Upper lobe of left lung (tissue), 4 donors: ENCODE measurements at regions not wholly inside any gene's neighbourhood (a gene's known extent, or its start where the extent isn't known, plus 50 kb on each side); places are given as distances from the start of the nearest gene placed in this dataset.

Source experiments
- CTCF ChIP-seq, 6 experiments: fragments of 450-650 bp in 4 of 6; fragments of 200-600 bp in 2 of 6; sonication (generic) in 2 of 6; IDR thresholded peaks; one replicate each; pipeline ENCODE4 v1.5.1; 2016 to 2019; ENCODE audit warnings: antibody characterized with exemption in 6 of 6
- POLR2AphosphoS5 ChIP-seq, 2 donors: sonication (generic); formaldehyde crosslinking; IDR thresholded peaks; one replicate each; pipeline ENCODE4 v1.5.1; 2017; ENCODE audit warnings: antibody characterized with exemption in 2 of 2

DNA sequence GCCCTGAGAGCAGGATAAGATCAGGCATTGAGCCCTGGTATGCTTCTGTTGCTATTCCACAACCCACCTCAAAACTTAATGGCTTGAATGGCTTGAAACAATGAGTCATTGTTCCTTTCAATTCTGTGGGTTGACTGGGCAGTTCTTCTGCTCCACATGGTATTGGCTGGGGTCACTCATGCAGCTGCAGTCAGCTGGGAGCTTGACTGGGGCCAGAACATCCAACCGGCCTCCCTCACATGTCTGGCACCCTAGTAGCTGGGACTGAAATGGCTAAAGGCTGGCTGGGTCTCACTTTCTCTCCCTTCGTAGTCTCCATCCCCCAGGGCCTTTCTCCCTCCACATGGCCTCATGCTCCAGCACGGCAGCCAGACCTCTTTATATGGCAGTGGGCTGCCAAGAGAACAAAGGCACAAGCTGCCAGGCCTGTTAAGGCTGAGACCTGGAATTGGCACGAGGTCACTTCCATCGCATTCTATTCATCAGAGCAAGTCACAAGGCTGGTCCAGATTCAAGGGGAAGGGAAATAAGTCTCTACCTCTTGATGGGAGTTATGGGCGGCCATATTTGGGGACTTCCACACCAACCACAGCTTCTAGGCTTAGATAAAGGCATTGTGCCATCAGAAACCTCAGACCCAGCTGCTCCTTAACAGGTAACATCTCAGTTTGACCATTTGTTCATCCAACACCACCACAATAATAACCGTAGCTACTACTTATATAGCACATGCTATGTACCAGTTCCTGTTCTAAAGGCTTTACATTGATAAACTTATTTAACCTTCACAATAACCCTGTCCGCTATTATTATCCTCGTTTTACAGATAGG, 159.7 kb upstream of the ATP6AP2 start:
- TF ChIP-seq POLR2AphosphoS5 (IDR thresholded peaks at IDR 0.05) (no peak), CTCF (IDR thresholded peaks at IDR 0.05) (no peak)
